T47D (cell line): ENCODE measurements at regions not wholly inside any gene's neighbourhood (a gene's known extent, or its start where the extent isn't known, plus 50 kb on each side); places are given as distances from the start of the nearest gene placed in this dataset.
"Not testable (repeated sequence)": the region's sequence is repeated elsewhere in the genome, so short reads cannot be mapped to it uniquely, and the experiment has no call there.

Experiments used
- DNase-seq, 2 experiments: peaks; one replicate each; pipeline versions ENCODE4 v3.0.0 to v3.0.0-alpha.2; 2011 to 2012; ENCODE audit warnings: low read depth in 1 of 2, low spot score in 1 of 2
- JUND ChIP-seq: IDR thresholded peaks from 2 replicates; pipeline ENCODE4 v1.6.1; 2012; ENCODE audit warnings: low read depth
- in situ Hi-C: cut with HindIII; loops from 2 replicates; pipeline ENCODE4 v1.10.0; 2016; ENCODE audit warnings: low sequenced_read_pairs, low pct_unique_long_range_greater_than_20kb

DNA sequence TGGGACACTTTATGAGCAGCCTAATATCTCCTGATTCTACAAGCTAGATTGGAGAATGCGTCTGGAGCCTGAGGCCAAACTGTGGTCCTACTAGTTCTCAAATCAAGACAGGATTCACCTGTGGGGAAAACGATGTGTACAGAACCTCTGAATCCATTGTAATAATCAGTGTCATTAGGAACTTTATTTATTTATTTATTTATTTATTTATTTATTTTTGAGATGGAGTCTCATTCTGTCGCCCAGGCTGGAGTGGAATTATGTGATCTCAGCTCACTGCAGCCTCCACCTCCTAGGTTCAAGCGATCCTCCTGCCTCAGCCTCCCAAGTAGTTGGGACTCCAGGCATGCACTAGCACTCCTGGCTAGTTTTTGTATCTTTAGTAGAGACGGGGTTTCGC, 52.6 kb upstream of the KIF26B start:
- in situ Hi-C loops, DNase-seq: not testable (repeated sequence)

DNA sequence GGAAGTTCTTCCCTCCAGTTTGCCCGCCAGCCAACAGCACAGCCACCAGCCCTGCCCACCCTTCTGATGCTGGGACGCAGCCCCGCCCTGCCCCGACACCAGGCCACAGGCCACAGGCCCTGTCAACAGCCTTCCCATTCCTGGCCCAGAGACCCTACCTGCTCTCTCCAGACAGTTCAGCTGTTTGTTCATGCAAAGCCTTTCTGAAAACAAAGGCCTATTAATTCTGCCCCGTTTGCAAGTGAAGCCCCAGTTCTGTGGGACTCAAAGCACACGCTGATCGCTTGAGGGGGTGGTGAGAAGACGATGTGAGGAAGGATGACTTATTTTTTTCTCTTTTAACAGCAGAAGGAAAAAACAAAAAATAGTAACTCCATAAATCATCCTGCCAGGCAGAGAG, 55.4 kb upstream of the KIF26B start:
- no peak for TF ChIP-seq JUND
- in situ Hi-C loops, result no loop called here
- no peak for DNase-seq

DNA sequence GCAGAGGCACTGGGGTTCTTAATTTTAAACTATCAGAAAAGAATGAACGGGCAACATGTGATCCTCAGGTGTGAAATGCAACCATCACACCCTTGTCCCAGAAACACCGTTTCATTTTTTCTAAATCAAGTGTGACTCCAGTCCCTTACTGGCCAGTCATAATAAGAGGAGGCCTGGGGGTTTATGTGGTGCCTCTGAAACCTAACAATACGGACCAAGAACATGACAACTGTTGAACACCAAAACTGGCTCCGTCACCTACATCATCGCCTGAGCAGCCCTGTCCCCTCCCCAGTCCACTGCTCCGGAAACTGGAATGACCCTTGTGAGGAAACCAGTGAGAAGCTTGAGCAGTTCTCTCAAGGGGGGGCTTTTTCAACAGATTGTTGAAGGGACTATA, 55.9 kb upstream of the KIF26B start:
- in situ Hi-C loops, result no loop called here
- no peak for TF ChIP-seq JUND
- DNase-seq, result no peak

DNA sequence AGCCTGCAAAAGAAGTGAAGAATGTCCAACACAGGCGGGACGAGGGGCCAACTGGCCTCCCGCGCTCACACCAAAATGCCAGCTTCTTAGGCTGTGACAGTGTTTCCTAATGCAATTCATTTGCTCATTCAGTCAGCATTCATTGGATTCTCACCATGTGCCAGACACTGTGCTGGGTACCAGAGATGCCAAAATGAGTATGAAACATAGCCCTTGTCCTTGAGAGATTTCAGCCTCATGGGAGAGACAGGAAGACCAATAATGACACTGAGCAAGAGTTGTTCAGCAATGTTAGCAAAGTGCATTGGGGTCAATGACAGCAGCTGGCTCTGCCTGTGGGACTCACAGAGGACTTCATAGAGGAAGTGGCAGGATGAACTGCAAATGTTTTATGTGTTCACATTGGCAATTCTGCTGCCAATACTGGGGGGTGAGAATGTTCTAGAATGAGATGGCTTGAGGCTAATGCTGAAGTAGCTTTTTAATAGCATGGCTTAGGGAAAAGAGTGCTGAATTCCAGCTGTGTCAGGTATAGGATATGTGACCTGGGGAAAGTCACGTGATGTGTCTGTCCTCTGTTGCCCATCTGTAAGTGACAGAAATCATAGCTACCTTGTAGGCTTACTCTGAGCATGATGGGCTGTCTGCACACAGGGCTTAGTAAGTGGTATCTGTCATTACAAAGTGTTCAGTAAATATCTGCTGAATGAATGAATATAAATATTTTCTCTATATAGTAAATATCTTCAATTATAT, 58.3 kb upstream of the KIF26B start:
- in situ Hi-C loops, result no loop called here
- DNase-seq, result no peak
- TF ChIP-seq JUND, result no peak

DNA sequence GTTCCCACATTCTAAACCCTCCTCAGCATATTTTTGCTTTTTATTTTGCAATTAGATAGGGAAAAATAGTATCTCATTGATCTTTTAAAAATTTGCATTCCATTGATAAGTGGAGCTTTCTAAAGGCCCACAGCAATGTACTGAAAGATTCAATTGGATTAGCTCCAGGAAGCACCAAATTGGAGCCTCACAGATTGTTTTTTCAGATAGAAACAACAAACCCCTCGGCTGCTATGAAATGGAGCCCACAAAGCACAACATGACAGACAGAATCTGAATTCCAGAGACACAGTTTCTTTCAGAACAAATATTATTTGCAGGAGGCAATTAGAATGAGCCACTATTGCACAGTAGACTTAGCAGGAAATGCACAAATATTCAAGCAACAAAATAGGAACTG, 58.9 kb upstream of the KIF26B start:
- TF ChIP-seq JUND, result no peak
- DNase-seq, result no peak
- in situ Hi-C loops, result no loop called here

DNA sequence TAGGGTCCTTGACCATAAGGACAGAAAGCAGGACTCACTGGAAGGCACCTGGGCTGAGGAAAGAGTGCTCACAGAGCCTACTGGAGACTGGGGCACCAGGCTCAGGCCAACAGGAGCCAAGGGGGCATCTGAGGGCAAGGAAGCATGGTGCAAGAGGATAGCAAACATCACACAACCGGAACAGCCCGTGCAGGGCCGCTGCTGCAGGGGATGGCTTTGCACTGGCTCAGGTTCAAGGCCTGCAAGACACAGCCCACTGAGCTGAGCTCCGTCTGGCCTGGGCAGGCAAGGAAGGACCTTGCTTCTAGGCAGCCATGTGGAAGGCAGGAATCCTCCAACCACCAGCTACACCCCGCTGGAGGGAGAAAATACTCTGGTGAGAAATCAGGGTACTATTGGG, 59.8 kb upstream of the KIF26B start:
- TF ChIP-seq JUND, result no peak
- in situ Hi-C loops, result no loop called here
- no peak for DNase-seq

DNA sequence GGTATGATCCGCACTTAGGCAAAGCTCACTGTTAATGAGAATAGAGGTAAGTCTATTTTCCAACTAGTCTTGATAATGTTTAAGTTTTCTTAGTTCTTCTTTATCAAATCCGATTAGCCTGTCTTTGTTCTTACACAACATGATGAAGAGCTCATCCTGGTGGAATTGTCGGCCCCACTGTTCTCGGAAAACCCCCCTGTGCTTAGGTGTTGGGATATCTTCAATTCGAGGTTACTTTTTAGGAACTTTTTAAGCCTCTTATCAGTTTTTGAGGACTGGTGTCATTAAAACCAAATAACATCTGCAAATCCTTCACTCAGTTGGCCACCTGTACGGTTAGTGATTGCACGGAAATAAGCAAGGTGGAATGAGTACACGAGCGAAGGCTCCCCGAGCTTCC, 60.7 kb upstream of the KIF26B start:
- no peak for TF ChIP-seq JUND
- no peak for DNase-seq
- in situ Hi-C loops, result no loop called here

DNA sequence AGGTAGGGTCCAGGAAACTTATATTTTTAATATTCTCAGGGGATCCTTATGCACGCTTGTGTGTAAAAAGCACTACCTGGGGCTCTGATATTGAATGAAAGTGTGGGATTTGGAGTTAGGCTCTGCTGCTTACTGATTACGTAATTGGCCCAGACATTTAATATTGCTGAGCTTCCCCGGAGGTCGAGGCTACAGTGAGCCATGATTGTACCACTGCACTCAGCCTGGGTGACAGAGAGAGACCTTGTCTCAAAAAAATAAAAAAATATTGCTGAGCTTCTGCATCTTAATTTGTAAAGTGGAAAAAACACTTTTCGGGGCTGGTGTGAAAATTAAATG, 62.2 kb upstream of the KIF26B start:
- TF ChIP-seq JUND, result no peak
- no peak for DNase-seq
- in situ Hi-C loops, result no loop called here

DNA sequence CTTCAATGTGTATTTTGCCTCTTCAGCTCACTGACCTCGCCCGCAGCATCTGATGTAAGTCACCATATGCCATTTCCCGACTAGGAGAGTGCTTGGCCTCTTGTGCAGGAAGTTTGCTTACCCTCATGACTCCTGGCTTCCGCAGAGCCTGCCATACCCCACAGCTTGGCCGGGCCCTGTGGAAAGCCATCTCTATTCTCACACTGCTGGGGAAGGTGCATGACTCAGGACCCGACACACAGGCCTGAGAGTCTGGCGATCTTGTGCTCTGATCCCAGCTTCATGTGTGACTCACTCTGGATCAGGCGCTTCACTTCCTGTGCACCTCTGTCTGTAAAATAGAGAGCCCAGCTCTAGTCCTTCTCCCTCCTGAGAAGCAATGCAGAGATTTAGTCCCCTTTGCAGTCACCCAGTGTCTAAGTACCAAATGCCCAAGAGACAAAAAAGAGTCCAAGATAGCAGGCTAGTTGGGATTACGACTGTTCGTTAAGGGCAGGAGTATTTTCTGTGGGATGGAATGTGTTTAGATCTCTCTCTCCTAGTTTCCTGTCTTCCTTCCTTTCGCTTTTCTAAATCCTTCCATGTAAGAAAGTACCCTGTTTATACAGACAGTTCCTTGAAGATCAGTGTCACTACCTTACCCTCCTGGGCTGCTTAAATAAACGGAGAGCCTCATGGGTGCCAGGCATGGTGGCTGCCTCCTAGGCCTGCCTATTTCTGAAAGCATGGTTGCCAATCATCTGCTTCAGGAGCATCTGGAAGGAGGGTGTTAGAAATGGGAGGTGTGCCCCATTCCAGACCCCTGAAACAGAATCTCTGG, 62.8 kb upstream of the KIF26B start:
- in situ Hi-C loops, result no loop called here
- TF ChIP-seq JUND, result no peak
- DNase-seq, result no peak

DNA sequence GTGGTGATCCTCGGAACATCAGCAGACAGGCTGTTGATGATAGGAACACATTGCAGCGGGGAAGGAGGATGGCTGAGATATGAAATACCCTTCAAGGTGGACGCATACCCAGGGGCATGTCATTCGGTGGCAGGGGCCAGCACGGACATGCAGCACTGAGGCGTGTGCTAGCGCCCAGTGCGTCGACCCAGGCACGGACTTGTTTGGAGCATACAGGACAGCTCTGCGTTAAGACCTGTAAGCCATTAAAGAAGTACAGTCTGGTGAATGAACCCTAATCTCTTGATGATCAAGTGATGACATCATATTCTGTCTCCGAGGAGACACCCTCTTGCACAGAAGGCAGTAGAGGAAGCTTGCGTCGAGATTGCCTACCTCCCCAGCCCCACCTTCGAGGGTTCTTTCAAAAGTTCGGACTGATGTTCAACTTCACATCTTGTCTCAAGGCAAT, 63.6 kb upstream of the KIF26B start:
- in situ Hi-C loops, result no loop called here
- no peak for DNase-seq
- no peak for TF ChIP-seq JUND

DNA sequence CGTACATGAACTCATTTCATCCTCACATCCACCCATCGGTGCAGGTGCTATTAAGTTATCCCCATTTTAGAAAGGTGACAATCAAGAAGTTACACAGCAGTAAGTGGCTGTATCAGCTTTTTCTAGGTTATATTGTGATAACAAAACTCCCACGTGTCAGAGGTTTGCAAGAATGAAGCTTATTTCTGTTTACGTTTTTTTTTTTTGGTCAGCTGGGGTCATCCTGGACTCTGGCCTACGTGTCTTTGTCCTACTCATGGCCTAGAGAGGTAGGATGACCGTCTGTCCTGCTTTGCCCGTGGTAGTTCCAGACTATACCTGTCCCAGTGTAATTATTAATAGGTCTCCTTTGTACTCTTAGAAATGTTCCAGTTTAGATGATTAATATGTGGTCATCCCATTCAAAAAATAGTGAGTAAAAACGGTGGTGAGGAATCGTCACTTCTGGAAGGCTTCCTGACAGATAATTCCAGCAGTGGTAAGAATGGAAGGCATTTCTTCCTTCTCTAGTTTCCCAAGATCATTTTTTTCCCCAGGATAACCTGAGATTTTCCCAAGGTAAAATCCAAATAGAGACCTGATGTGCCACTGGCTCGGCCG, 64.2 kb upstream of the KIF26B start:
- TF ChIP-seq JUND, result no peak
- DNase-seq, result no peak
- in situ Hi-C loops, result no loop called here

DNA sequence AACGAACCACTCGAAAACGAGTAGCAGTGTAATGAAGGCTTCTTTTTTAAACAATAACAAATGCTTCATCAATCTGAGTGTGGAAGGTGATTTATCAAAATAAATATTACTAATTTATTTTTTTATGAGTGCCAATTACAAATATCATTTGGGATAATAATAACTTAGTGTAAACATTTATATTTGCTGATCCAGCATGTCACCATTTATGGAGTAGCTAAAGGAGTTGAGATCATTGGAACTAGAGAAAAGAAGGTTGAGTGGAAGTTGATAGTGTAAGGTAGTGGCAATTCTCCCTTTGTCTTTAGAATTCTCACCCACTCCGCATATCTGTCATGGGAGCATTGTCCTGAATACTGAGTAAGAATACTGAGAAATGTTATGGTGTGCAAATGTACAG, 67.1 kb upstream of the KIF26B start:
- in situ Hi-C loops, result no loop called here
- no peak for TF ChIP-seq JUND
- no peak for DNase-seq

DNA sequence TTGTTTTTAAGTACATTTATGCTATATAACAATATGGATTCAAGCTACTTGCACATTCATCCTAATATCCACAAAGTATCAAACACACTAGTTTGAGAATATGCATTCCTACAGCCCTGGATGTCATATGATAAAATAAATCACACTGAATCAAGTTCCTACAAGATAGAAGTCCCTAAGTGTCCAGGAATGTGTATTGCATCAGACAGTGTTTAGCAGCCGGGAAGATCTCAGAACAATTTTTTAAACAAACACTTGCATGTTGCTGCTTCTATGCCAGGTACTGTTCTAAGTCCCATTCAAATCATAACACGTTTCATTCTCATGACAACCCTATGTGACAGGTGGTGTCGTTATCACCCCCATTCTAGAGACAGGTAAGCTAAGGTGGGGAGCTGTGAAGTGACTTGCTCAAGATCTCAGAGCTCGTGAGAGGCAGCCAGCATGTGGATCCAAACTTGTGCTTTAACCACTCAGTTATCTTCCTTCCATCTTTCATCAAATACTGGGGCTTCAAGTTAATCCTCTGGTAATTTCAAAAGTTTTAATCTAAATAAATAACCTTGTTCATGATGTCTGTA, 68.3 kb upstream of the KIF26B start:
- in situ Hi-C loops, result no loop called here
- TF ChIP-seq JUND, result no peak
- DNase-seq, result no peak
